GM12878 (cell line): ENCODE measurements at regions not wholly inside any gene's neighbourhood (a gene's known extent, or its start where the extent isn't known, plus 50 kb on each side); places are given as distances from the start of the nearest gene placed in this dataset.

ENCODE experiments used
- ATAC-seq: fragments of 200-7000 bp; cut with Tn5 transposase; 3 replicates; pipeline ENCODE4 v1.9.1; 2020; ENCODE audit warnings: mild to moderate bottlenecking, moderate library complexity
- BruUV-seq: library from RNA; stranded (reverse); fragments of 400-500 nt; replicated peaks from 2 replicates; lab custom pipeline; 2021; lab: Mats Ljungman, UMichigan
- CTCF ChIA-PET: fragments of 300-600 bp; sonication (Branson Sonifier 250); formaldehyde crosslinking; extraction: SDS; loops from one replicate; lab custom pipeline; 2021; ENCODE audit warnings: inconsistent platforms; lab: Yijun Ruan, JAX
- POLR2A ChIA-PET: fragments of 350-600 bp; formaldehyde crosslinking; extraction: SDS; loops from one replicate; lab custom pipeline; 2021; ENCODE audit warnings: inconsistent platforms; lab: Charles Lee
- RAD21 ChIA-PET: fragments of 300-600 bp; sonication (Branson Sonifier 250); formaldehyde crosslinking; loops from one replicate; lab custom pipeline; 2023; ENCODE audit warnings: antibody characterized with exemption; ENCODE audit not compliant: unreplicated experiment; lab: Charles Lee
- SMC1A ChIA-PET: fragments of 300-600 bp; sonication (Branson Sonifier 250); formaldehyde crosslinking; loops from one replicate; lab custom pipeline; 2023; ENCODE audit not compliant: unreplicated experiment, uncharacterized antibody; lab: Charles Lee
- DNase-seq: peaks from one replicate; pipeline ENCODE4 v3.0.0-alpha.2; 2011; ENCODE audit warnings: low read depth, low spot score
- FAIRE-seq: peaks from 3 replicates; lab custom pipeline; 2011; peaks lifted over from hg19 to GRCh38; lab: Jason Lieb, UNC
- H2AFZ ChIP-seq: 2 replicates; pipeline ENCODE4 v1.6.0; 2011; ENCODE audit warnings: low read depth, low read length, control low read depth; ENCODE audit not compliant: control insufficient read depth
- H3K27ac ChIP-seq: 2 replicates; pipeline ENCODE4 v1.5.1; 2011; ENCODE audit warnings: control low read depth; ENCODE audit not compliant: control insufficient read depth, insufficient read depth
- H3K27me3 ChIP-seq, 2 experiments: replicated peaks in 1 of 2; 2 replicates each; pipeline versions ENCODE4 v1.6.0 to v1.6.1; 2011; ENCODE audit warnings: low read length in 1 of 2; ENCODE audit not compliant: control insufficient read depth in 2 of 2, insufficient read depth in 2 of 2
- H3K36me3 ChIP-seq, 2 experiments: 2 replicates each; pipeline ENCODE4 v1.5.1; 2011; ENCODE audit warnings: low read length in 1 of 2; ENCODE audit not compliant: control insufficient read depth in 2 of 2, insufficient read depth in 2 of 2
- H3K4me1 ChIP-seq: 2 replicates; pipeline ENCODE4 v1.6.1; 2011; ENCODE audit warnings: mild to moderate bottlenecking, low read length, moderate library complexity, mixed read lengths; ENCODE audit not compliant: control insufficient read depth, insufficient read depth
- H3K4me2 ChIP-seq: 2 replicates; pipeline ENCODE4 v1.6.0; 2011; ENCODE audit warnings: control low read depth; ENCODE audit not compliant: control insufficient read depth, insufficient read depth
- H3K4me3 ChIP-seq: fragments of 200-600 bp; sonication (generic); 2 replicates; pipeline ENCODE4 v1.5.1; 2016
- H3K79me2 ChIP-seq: 2 replicates; pipeline ENCODE4 v1.6.0; 2011; ENCODE audit warnings: low read length; ENCODE audit not compliant: control insufficient read depth, insufficient read depth
- H3K9ac ChIP-seq: 2 replicates; pipeline ENCODE4 v1.8.0; 2011; ENCODE audit warnings: low read length, control low read depth, mixed read lengths; ENCODE audit not compliant: control insufficient read depth, insufficient read depth
- H3K9me3 ChIP-seq: replicated peaks from 3 replicates; pipeline ENCODE4 v1.5.1; 2011; ENCODE audit warnings: mild to moderate bottlenecking, low read length; ENCODE audit not compliant: control insufficient read depth, insufficient read depth
- H4K20me1 ChIP-seq: 2 replicates; pipeline ENCODE4 v1.6.0; 2011; ENCODE audit not compliant: control insufficient read depth, insufficient read depth
- CEBPZ ChIP-seq: fragments of 150-350 bp; IDR thresholded peaks from 2 replicates; pipeline ENCODE4 v1.6.1; 2016; ENCODE audit warnings: low read depth, low read length
- FOXK2 ChIP-seq: fragments of 450-650 bp; IDR thresholded peaks from 2 replicates; pipeline ENCODE4 v1.6.1; 2017; ENCODE audit warnings: mild to moderate bottlenecking, moderate library complexity
- POLR2AphosphoS5 ChIP-seq: IDR thresholded peaks from 2 replicates; pipeline ENCODE4 v1.6.1; 2011; ENCODE audit warnings: mild to moderate bottlenecking, low read length, inconsistent platforms
- SREBF2 ChIP-seq: IDR thresholded peaks from 2 replicates; pipeline ENCODE4 v1.6.1; 2012; ENCODE audit warnings: mild to moderate bottlenecking, low read length
- YY1 ChIP-seq: IDR thresholded peaks from 2 replicates; pipeline ENCODE4 v1.6.1; 2011; ENCODE audit warnings: low read depth, mild to moderate bottlenecking, low read length
- WGBS: methylation state at CpG from one replicate; pipeline ENCODE4 v1.1.6; 2016; ENCODE audit warnings: low lambda C conversion rate; ENCODE audit not compliant: insufficient replicate concordance, insufficient coverage; ENCODE audit errors: missing lambda C conversion rate; 5-methylcytosine and 5-hydroxymethylcytosine counted together
- in situ Hi-C: fragments of 300-500 bp; cut with MboI; formaldehyde crosslinking; loops from 9 replicates; pipeline ENCODE4 v1.14.3; 2018; ENCODE audit warnings: mixed read lengths
- intact Hi-C: fragments of 100-400 bp; cut with micrococcal nuclease; formaldehyde crosslinking; loops from one replicate; pipeline ENCODE4 v1.14.2; 2022; ENCODE audit not compliant: unreplicated experiment
- TF ChIP-seq, protein P1 (sequence below): fragments of 450-650 bp; conservative IDR thresholded peaks from 2 replicates; pipeline ENCODE4 v1.6.1; 2017; ENCODE audit warnings: mild to moderate bottlenecking, moderate library complexity

GRCh38 chr4:24475756-24476155, 108.6 kb downstream of the DHX15 start:
- in situ Hi-C loops (no loop called here), intact Hi-C loops (no loop called here)
- H3K9ac ChIP-seq, result no peak overlapping the region
- H4K20me1 ChIP-seq, result no peaks in the 10 kb centered on the region
- ATAC-seq (no peak), DNase-seq (no peak), FAIRE-seq (no peak)
- no peaks in the 10 kb centered on the region for H3K9me3 ChIP-seq
- no peak overlapping the region for H3K4me3 ChIP-seq
- H3K79me2 ChIP-seq, result no peaks in the 10 kb centered on the region
- ChIA-PET POLR2A (interaction anchor here (0.5 kb wide), 1 partner anchor 836 kb away, joined by 3 read pairs; no protein-coding TSS in a partner anchor), CTCF (interaction anchor here (0.7 to 1.5 kb wide), 6 partner anchors 13 to 604 kb away, joined by 3 to 4 read pairs (median 3); no protein-coding TSS in a partner anchor), RAD21 (no interaction called here), SMC1A (interaction anchor here (0.6 to 1.5 kb wide), 2 partner anchors 10 to 13 kb away, joined by 3 to 5 read pairs; no protein-coding TSS in a partner anchor)
- no peak overlapping the region for H3K27ac ChIP-seq
- no peak overlapping the region for H3K4me2 ChIP-seq
- 49% methylated on average over 3 of the region's 3 CpGs for WGBS
- no peaks in the 10 kb centered on the region; the same call in 1 of the 2 replicates for H3K4me1 ChIP-seq
- no peak for TF ChIP-seq FOXK2
- TF ChIP-seq SREBF2, result no peak
- TF ChIP-seq, protein P1, sequence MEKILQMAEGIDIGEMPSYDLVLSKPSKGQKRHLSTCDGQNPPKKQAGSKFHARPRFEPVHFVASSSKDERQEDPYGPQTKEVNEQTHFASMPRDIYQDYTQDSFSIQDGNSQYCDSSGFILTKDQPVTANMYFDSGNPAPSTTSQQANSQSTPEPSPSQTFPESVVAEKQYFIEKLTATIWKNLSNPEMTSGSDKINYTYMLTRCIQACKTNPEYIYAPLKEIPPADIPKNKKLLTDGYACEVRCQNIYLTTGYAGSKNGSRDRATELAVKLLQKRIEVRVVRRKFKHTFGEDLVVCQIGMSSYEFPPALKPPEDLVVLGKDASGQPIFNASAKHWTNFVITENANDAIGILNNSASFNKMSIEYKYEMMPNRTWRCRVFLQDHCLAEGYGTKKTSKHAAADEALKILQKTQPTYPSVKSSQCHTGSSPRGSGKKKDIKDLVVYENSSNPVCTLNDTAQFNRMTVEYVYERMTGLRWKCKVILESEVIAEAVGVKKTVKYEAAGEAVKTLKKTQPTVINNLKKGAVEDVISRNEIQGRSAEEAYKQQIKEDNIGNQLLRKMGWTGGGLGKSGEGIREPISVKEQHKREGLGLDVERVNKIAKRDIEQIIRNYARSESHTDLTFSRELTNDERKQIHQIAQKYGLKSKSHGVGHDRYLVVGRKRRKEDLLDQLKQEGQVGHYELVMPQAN, result no peak
- no peak for TF ChIP-seq YY1
- no peak for TF ChIP-seq CEBPZ
- TF ChIP-seq POLR2AphosphoS5, result no peak
- H3K27me3 ChIP-seq, result peaks cover 0 to 2% of the 10 kb centered on the region in 2 experiments; a peak in 2 of 4 replicates
- no peaks in the 10 kb centered on the region for H3K36me3 ChIP-seq
- no TSS peak for BruUV-seq
- H2AFZ ChIP-seq, result no peak overlapping the region
